Kidney capillary endothelial cell (primary cell): ENCODE measurements at regions not wholly inside any gene's neighbourhood (a gene's known extent, or its start where the extent isn't known, plus 50 kb on each side); places are given as distances from the start of the nearest gene placed in this dataset.

Experiments used
- DNase-seq: peaks from one replicate; pipeline ENCODE4 v3.0.0-alpha.2; 2018; ENCODE audit warnings: low spot score

DNA sequence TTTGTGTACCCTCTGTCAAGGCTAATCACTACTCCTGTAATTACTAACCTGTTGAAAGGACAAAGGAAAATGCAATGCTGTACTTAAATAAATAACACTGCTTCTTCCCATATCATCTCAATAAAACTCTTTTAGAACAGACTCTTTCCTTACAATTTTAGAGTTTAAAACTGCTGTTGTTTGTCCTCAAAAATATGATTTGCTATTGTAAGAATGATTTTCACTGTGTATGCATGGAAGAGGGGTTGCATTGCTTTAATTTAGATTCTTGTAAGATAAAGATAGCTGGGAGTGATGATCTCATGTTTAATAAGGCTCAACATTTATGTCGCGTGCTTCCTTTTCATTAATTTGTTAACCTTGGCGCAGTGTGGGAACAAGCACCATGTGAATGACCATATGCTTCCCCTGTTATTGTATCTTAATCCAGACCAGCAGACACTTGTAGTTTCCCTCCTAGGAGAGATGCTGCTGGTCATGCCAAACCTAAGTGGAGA is 89.8 kb upstream of the ATXN1 start:
- DNase-seq, result peak; percentile 16

- DNase-seq, result no peak
Observed at GRCh38 chr6:16850681-16851026, 89.4 kb upstream of the ATXN1 start.

DNA sequence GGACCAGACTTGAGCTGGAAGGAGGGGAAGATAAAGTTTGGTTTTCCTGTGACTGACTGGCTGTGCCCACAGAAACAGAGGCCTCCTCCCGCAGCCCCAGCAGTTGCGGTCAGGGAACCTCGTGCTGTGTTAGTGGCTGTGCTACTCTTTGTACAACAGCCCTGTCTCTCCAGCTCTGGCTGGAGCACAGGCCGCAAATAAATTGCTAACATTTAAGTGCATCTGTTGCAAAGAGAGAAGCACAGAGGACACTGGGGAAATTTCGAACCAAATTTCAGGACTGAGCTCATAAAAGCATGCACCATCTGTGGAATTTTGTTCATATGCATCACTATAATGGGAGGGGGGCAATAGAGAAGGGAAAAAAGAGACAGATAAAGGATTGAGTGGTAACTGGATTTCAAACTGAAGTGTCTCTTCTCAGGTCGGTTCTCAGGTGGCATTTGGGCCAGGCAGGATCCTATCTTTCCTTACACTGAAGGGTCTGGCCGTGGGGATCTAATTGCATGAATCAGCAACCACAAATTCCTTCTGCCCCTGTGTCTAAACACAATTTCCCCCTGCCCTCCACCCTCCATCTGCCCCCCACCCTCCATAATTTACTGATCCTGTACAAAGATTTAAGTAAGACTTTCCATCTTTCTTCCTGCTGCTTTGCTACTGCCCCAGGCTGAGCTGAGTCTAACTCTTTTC is 88.9 kb upstream of the ATXN1 start:
- no peak for DNase-seq

DNA sequence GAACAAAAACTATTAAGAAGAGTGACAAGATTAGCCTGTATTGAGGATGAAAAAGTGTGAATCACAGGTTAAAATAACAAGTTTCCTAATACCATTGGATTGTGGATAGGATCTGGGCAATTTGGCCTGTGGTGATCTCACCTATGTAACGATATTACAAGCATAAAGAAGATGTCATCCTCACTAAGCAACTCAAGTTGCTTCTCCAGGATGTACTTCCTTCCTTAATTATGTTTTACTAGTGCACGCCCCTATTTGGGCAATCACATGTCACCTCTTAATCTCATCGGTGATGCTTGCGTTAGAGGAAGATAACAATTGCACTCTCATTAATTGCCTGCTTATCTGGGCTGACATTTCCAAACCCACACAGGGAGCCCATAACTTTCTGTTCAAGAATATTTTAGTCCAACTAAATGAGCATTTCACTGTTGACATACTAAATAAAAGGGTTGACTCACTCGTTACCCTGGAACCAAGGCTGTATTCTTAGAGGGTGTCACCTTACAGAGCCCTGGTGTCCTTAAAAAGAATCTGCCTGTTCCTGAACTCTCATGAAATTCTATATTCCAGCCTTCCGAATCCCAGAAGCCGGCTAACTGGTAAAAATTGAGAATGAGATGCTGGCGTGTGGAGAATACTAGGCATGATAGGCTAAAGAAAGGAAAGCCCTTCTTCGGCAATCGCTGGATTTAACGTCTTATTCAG is 88.2 kb upstream of the ATXN1 start:
- peak; percentile 36 for DNase-seq

DNA sequence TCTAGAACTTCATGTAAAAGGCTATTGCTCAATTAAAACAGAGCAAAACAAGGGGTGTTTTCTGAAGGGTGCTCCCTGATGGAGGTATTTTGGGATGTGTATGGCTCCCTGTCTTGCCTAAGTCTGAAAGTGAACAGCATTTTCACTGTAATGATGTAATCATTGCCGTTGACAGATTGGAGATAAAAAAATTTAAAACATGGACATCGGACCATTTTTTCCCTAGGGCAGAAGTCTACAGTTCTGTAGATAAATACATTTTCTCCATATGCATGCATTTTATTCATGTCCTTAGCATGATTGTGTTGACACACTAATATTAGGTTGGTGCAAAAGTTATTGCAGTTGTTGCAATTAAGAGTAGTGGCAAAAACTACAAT is 85.1 kb upstream of the ATXN1 start:
- DNase-seq, result no peak

DNA sequence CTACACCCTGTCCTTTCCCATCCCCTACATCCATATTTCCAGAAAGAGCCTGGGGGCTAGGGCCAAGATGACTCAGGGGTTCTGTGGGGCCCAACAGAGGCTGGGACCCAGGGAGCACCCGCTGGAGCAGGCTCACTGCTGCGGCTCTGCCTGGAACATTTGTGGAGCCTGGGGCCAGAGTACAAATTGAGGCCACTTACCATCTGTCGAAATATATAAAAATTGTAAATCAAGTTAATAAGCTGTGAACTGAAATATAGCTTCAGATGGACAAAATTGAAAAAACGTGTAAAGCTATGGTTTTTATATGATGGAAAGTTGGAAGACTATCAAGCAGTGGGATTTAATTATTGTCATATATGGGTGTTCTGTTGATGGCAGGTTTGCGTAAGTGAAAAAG is 82.9 kb upstream of the ATXN1 start:
- DNase-seq, result no peak

GRCh38 chr6:16842676-16843075 is 81.4 kb upstream of the ATXN1 start:
- no peak for DNase-seq

- DNase-seq, result no peak
Observed at GRCh38 chr6:16841241-16841640, 80.0 kb upstream of the ATXN1 start.

- DNase-seq, result no peak
Observed at GRCh38 chr6:16840725-16841124, 79.5 kb upstream of the ATXN1 start.

DNA sequence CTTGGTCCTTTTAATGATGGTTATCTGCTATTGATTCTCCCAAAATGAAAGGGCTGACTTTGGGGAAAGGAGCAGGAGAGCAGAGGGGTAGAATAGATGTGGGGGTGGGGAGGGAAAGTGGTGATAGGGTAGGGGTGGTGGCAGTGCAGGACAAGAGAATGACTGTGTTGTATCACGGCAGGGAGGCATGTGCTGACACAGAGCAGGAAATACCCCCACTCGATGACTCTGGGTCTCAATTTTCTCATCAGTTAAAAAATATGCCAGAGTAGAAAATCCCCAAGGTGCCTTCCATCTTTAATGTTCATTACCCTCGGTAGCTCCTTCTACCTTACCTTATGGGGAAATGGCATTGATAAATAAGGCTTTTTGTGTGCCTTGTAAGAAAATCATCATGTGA is 79.0 kb upstream of the ATXN1 start:
- DNase-seq, result no peak

- no peak for DNase-seq
Observed at GRCh38 chr6:16839631-16840179, 78.4 kb upstream of the ATXN1 start.

DNA sequence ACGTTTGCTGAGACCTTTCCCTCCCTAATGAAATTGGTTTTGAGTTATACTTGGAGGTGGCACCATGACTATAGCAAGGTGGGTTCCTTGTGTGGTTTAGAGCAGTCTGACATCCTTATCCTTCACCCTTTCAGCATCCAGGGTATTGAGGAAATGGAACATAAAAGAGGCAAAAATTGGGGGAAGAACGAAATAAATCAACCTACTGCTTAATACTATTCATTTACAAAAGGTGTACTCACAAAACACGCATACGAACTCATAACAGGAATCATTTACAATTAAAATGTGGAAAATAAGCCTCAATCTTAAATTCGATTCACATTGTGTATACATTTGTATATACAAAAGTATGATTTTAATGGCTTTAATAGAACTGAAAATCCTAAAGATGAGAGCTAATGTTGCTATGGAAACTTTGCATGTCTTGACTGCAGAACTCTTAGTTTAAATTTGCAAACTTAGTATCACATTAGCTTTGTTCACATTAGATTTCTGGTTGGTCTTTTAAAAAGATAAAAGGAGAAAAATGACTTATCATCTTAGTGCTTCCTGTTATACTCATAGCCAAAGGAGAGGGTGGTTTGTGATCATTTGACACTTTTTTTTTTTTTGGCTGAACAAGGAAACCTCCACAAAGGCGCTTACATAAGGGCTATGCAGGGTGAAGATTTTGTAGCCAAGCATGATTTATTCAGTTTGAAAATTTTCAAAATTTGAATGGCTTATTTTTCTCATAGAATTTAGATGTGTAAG is 76.1 kb upstream of the ATXN1 start:
- no peak for DNase-seq

GRCh38 chr6:16836144-16836981 is 75.1 kb upstream of the ATXN1 start:
- DNase-seq, result no peak

GRCh38 chr6:16834242-16834641 is 73.0 kb upstream of the ATXN1 start:
- no peak for DNase-seq

DNA sequence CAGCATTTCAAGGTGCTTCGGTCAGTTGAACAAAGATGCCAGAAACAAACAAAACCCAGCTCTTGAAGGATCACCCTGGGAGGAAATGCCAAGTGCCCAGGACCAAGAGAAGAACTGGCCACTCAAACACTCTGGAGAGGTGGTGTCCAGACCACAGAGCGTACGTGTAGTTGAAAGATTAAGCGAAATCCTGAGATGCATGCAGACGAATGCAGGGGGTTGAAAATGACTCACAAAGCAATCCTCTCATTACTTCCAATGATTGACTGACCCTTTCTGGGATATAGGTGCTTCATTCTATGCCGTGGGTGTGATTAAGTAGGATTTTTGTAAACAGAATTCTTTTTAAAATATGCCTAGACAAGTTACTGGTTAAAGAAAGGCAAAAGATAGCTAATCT is 71.5 kb upstream of the ATXN1 start:
- DNase-seq, result no peak

- DNase-seq, result no peak
Observed at GRCh38 chr6:16832043-16832567, 70.8 kb upstream of the ATXN1 start.

GRCh38 chr6:16831136-16831535 is 69.9 kb upstream of the ATXN1 start:
- no peak for DNase-seq

DNA sequence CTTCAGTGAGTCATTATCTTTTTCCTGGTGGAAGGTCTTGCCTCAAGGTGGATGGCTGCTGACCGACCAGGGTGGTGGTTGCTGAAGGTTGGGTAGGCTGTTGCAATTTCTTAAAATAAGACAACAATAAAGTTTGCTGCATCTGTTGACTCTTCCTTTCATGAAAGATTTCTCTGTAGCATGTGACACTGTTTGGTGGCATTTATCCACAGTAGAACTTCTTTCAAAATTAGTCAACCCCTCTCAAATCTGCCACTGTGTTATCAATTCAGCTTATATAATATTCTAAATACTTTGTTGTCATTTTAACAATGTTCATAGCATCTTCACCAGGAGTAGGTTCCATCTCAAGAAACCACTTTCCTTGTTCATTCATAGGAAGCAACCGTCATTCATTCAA is 66.8 kb upstream of the ATXN1 start:
- DNase-seq, result no peak

DNA sequence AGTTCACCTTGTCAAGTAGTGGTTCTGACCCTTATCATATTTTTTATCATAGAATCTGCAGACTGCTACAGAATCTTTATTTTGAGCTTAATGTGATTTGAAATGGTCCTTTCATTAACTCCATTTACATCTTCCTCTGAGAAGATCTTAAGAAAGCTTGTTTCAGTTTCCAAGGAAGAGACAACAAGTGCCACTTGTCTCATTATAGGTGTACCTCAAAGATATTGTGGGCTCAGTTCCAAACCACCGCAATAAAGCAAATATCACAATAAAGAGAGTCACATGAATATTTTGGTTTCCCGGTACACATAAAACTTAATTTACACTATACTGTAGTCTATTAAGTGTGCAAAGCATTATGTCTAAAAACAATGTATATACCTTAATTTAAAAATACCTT is 66.4 kb upstream of the ATXN1 start:
- DNase-seq, result no peak

DNA sequence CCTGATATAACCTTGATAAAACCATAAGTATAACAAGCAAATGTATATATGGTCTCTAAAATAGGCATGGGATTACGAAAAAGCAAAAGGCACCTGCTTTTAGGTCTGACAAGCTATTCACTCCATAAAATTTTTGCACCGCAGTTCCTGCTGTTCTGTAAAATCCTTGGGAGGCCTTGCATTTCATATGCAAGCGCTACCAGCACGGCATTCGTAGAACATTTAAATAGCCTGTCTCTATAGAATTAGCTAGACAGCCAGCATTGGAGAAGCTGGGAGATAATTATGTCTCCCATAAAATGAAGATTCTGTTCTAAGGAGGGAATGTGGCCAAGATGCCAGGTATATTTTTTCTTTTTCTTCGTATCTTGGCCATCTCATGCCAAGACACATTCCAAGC is 64.5 kb upstream of the ATXN1 start:
- DNase-seq, result no peak

DNA sequence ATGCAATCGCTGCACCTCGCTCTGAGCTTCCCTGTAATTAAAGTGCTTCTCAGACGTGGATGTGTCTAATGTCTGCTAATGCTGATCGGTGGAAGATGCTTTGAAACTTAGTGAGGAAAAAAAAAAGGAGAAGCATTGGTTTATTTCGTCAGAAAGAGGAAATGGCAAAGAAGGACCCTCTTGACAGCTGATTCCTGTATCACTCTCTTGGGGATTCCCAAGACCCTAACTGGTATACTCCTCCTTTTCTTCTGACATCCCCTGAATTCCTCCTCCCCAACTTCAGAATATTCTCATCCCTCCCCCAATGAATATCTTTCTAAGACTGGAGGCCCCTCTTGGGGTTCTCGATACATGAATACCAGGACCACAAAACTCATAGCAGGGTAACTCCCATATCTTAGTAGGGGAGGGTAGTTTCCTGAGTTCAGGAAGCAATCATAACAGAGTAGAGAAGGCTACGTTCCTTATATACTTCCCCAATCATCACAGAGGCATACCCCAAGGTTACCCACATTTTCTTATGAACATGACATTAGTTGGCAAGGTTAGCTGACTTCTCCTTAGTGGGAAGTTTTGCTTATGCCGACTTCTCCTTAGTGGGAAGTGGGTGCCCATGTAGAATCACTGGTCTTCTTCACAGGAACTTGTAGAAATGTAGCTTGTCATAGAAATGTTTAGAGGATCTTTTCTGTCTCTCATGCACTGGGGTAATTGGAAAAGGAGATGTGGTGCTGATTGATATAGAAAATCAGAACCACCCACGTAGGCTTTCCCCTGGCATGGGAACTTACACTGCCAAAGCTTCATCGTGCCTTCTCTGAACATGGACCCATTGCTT is 63.8 kb upstream of the ATXN1 start:
- DNase-seq, result no peak
